Suprapubic skin (tissue), 4 donors: ENCODE measurements at regions not wholly inside any gene's neighbourhood (a gene's known extent, or its start where the extent isn't known, plus 50 kb on each side); places are given as distances from the start of the nearest gene placed in this dataset.
"Not testable (repeated sequence)": the region's sequence is repeated elsewhere in the genome, so short reads cannot be mapped to it uniquely, and the experiment has no call there.

Experiments used
- DNase-seq, 2 donors: peaks; one replicate each; pipeline ENCODE4 v3.0.0-alpha.2; 2019; ENCODE audit warnings: low spot score in 2 of 2
- H3K27ac ChIP-seq: fragments of 200-600 bp; sonication (generic); one replicate; pipeline ENCODE4 v1.5.1; 2019
- H3K27me3 ChIP-seq: fragments of 200-600 bp; sonication (generic); one replicate; pipeline ENCODE4 v1.5.1; 2019
- H3K36me3 ChIP-seq: fragments of 200-600 bp; sonication (generic); one replicate; pipeline ENCODE4 v1.5.1; 2019
- H3K4me1 ChIP-seq: fragments of 200-600 bp; sonication (generic); one replicate; pipeline ENCODE4 v1.5.1; 2019
- H3K4me3 ChIP-seq: fragments of 200-600 bp; sonication (generic); one replicate; pipeline ENCODE4 v1.5.1; 2019; ENCODE audit warnings: mild to moderate bottlenecking
- H3K9me3 ChIP-seq: fragments of 200-600 bp; sonication (generic); one replicate; pipeline ENCODE4 v1.5.1; 2019
- EP300 ChIP-seq: sonication (generic); formaldehyde crosslinking; IDR thresholded peaks from one replicate; pipeline ENCODE4 v1.6.1; 2017; ENCODE audit warnings: antibody characterized with exemption
- POLR2A ChIP-seq, 2 donors: fragments of 450-650 bp; IDR thresholded peaks; one replicate each; pipeline ENCODE4 v1.6.1; 2017; ENCODE audit warnings: antibody characterized with exemption in 2 of 2, mild to moderate bottlenecking in 2 of 2, moderate library complexity in 2 of 2
- POLR2AphosphoS5 ChIP-seq, 3 donors: sonication (generic); formaldehyde crosslinking; IDR thresholded peaks; one replicate each; pipeline ENCODE4 v1.6.1; 2017; ENCODE audit warnings: antibody characterized with exemption in 3 of 3
- WGBS: methylation state at CpG from one replicate; pipeline ENCODE4 v1.1.5; 2018; 5-methylcytosine and 5-hydroxymethylcytosine counted together
- TF ChIP-seq, protein P1 (sequence below), 2 donors: fragments of 200-600 bp in 1 of 2; fragments of 450-650 bp in 1 of 2; sonication (generic) in 1 of 2; IDR thresholded peaks; one replicate each; pipeline ENCODE4 v1.5.1; 2016 to 2019; ENCODE audit warnings: antibody characterized with exemption in 2 of 2, mild to moderate bottlenecking in 1 of 2, moderate library complexity in 1 of 2

DNA sequence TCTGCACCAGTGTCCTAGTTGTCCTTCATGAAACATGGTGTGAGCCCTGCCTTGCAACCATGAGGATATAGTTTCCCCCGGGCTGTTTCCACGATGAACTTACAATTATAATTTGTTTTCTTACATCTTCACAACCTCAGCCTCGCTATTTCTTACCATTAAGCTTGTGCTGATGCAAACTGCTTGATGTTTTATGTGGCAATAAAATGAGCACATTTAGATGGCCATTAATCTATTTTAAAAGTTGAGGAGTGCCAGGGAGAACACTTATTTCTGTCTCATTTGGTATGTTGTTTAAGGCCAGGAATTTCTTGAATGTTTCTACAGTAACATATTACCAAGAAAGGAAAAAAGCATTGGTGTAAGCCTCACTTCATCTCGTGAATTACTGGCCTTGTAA, 214.5 kb upstream of the SLC8A1 start:
- no peak for TF ChIP-seq EP300
- TF ChIP-seq POLR2AphosphoS5 (IDR thresholded peaks at IDR 0.05): no peak
- TF ChIP-seq POLR2A (IDR thresholded peaks at IDR 0.05): no peak
- TF ChIP-seq, protein P1, sequence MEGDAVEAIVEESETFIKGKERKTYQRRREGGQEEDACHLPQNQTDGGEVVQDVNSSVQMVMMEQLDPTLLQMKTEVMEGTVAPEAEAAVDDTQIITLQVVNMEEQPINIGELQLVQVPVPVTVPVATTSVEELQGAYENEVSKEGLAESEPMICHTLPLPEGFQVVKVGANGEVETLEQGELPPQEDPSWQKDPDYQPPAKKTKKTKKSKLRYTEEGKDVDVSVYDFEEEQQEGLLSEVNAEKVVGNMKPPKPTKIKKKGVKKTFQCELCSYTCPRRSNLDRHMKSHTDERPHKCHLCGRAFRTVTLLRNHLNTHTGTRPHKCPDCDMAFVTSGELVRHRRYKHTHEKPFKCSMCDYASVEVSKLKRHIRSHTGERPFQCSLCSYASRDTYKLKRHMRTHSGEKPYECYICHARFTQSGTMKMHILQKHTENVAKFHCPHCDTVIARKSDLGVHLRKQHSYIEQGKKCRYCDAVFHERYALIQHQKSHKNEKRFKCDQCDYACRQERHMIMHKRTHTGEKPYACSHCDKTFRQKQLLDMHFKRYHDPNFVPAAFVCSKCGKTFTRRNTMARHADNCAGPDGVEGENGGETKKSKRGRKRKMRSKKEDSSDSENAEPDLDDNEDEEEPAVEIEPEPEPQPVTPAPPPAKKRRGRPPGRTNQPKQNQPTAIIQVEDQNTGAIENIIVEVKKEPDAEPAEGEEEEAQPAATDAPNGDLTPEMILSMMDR (IDR thresholded peaks at IDR 0.05): no peak
- no peak overlapping the region for H3K27ac ChIP-seq
- no peaks in the 10 kb centered on the region for H3K36me3 ChIP-seq
- H3K9me3 ChIP-seq: no peaks in the 10 kb centered on the region
- H3K4me3 ChIP-seq: no peak overlapping the region
- WGBS: 55% methylated on average over 4 of the region's 4 CpGs
- peaks cover 5% of the 10 kb centered on the region for H3K4me1 ChIP-seq
- no peak for DNase-seq
- no peaks in the 10 kb centered on the region for H3K27me3 ChIP-seq

DNA sequence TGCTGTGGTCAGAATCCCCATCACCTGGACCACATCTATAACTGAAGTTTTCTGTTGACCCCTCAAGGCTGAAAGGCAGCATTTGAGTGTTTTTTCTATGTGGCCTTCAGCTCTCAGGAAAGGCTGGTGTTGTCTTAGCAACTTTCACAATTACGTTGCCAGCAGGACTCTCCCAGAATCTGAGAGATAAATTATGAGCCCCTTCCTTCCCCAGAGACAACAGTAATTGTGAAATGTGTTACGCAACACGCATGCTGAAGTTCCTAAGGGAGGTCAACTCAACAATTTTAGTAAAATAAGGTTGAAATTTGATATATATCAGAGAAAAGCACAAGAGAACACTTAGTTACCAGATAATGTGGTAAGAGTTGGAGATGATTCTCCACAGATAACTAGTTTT, 216.5 kb upstream of the SLC8A1 start:
- DNase-seq: no peak
- no peaks in the 10 kb centered on the region for H3K9me3 ChIP-seq
- no peak for TF ChIP-seq EP300
- TF ChIP-seq POLR2AphosphoS5 (IDR thresholded peaks at IDR 0.05): peak in 1 of 3 donors; percentile 34
- no peaks in the 10 kb centered on the region for H3K36me3 ChIP-seq
- 54% methylated on average over 3 of the region's 3 CpGs for WGBS
- H3K27me3 ChIP-seq: no peaks in the 10 kb centered on the region
- no peak overlapping the region for H3K27ac ChIP-seq
- H3K4me1 ChIP-seq: peaks cover 5% of the 10 kb centered on the region
- H3K4me3 ChIP-seq: no peak overlapping the region

DNA sequence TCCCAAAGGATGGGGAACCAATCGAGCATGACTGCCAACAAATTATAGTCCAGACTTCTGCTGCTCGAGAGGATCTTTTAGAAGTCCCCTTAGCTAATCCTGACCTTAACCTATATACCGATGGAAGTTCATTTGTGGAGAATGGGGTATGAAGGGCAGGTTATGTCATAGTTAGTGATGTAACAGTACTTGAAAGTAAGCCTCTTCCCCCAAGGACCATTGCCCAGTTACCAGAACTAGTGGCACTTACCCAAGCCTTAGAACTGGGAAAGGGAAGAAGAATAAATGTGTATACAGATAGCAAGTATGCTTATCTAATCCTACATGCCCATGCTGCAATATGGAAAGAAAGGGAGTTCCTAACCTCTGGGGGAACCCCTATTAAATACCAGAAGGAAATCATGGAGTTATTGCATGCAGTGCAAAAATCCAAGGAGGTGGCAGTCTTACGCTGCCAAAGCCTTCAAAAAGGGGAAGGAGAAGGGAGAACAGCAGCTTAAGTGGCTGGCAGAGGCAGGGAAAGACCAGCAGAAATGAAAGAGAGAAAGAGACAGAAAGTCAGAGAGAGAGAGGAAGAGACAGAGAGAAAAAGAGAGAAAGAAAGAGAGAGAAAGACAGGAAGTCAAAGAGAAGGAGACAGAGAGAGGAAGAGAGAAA, 224.4 kb upstream of the SLC8A1 start:
- H3K4me3 ChIP-seq, H3K4me1 ChIP-seq, H3K36me3 ChIP-seq, H3K9me3 ChIP-seq, H3K27ac ChIP-seq, H3K27me3 ChIP-seq, DNase-seq: not testable (repeated sequence)
- 68% methylated on average over 4 of the region's 4 CpGs for WGBS

DNA sequence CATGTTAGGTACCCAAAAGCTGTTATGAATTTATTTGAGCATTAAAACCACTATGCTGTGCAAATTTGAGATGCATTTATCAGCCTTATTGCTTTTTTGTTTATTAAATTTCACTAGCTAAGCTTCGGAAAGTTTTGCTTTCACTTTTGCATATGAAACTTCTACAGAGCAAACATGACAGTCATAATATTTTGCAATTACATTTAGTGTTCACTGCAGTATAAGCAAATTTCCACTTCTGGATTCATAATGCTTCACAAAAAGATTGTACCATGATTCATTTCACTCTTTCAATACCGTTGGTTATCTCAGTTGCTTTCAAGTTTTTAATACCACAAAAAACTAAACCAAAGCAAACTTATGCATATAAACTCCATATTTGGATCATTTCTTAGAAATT, 228.7 kb upstream of the SLC8A1 start:
- H3K4me1 ChIP-seq: no peaks in the 10 kb centered on the region
- no peak for DNase-seq
- H3K27ac ChIP-seq: no peak overlapping the region
- no peak for TF ChIP-seq EP300
- TF ChIP-seq, protein P1 (IDR thresholded peaks at IDR 0.05): no peak
- no peak for TF ChIP-seq POLR2A (IDR thresholded peaks at IDR 0.05)
- no peak for TF ChIP-seq POLR2AphosphoS5 (IDR thresholded peaks at IDR 0.05)
- no peaks in the 10 kb centered on the region for H3K36me3 ChIP-seq
- no peaks in the 10 kb centered on the region for H3K27me3 ChIP-seq
- 26% methylated on average over 2 of the region's 2 CpGs for WGBS
- no peak overlapping the region for H3K4me3 ChIP-seq
- H3K9me3 ChIP-seq: peaks cover 5% of the 10 kb centered on the region

DNA sequence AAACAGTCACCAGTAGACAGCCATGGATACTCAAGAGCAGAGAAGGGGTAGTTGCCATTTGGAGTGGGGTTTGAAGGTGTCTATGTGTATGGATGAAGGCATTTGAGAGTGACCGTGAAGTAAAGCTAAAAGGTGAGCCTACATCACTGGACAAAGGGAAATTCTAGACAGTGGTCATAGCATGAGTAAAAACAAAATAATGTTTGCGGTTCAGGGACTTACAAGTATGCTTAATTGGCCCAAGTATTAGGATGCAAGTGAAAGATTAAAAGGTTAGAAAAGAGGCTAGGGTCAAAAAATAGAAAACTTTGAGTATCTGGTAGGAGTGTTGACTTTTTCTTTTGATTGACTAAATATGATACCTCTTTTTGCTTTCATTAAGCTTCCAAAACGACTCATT, 238.1 kb upstream of the SLC8A1 start:
- WGBS: 88% methylated on average over 3 of the region's 3 CpGs
- TF ChIP-seq, protein P1 (IDR thresholded peaks at IDR 0.05): no peak
- TF ChIP-seq POLR2AphosphoS5 (IDR thresholded peaks at IDR 0.05) (no peak), POLR2A (IDR thresholded peaks at IDR 0.05) (no peak), EP300 (no peak)
- Histone ChIP-seq H3K36me3 (no peaks in the 10 kb centered on the region), H3K4me1 (no peaks in the 10 kb centered on the region), H3K27ac (peak overlapping the region; percentile 3), H3K4me3 (no peak overlapping the region), H3K9me3 (no peaks in the 10 kb centered on the region), H3K27me3 (no peaks in the 10 kb centered on the region)
- DNase-seq: no peak

DNA sequence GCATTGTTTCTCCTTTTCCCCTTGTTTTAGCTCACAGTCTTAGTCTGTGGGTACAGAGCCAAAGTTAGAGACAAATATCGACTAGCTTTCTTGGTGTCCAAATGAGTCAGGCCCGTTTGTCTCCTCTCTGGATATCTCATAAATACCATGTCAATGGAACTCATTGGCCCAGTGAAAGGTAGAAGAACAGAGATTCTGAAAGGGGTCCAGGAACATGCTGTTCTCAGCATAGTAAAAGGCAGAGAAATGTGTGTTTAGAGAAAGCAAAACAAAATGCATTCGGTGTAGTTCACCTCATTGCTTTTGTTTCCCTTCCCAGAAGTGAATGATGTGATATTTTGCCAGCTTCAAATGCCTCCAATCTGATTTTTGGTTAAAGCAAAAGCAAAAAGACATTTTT, 238.6 kb upstream of the SLC8A1 start:
- WGBS: 79% methylated on average over 3 of the region's 3 CpGs
- TF ChIP-seq EP300: no peak
- TF ChIP-seq POLR2A (IDR thresholded peaks at IDR 0.05): no peak
- TF ChIP-seq, protein P1 (IDR thresholded peaks at IDR 0.05): no peak
- TF ChIP-seq POLR2AphosphoS5 (IDR thresholded peaks at IDR 0.05): no peak
- Histone ChIP-seq H3K4me1 (no peaks in the 10 kb centered on the region), H3K27ac (no peak overlapping the region), H3K9me3 (no peaks in the 10 kb centered on the region), H3K27me3 (no peaks in the 10 kb centered on the region), H3K36me3 (no peaks in the 10 kb centered on the region), H3K4me3 (no peak overlapping the region)
- DNase-seq: no peak
